HUES64 (cell line): ENCODE measurements at regions not wholly inside any gene's neighbourhood (a gene's known extent, or its start where the extent isn't known, plus 50 kb on each side); places are given as distances from the start of the nearest gene placed in this dataset.

Experiments
- H3K27ac ChIP-seq: 2 replicates; pipeline ENCODE4 v1.7.0; 2013; ENCODE audit warnings: low read depth, low read length, inconsistent platforms
- H3K27me3 ChIP-seq: 2 replicates; pipeline ENCODE4 v1.6.1; 2013; ENCODE audit warnings: mild to moderate bottlenecking, low read length; ENCODE audit not compliant: insufficient read depth
- H3K36me3 ChIP-seq: 2 replicates; pipeline ENCODE4 v1.6.1; 2013; ENCODE audit warnings: mild to moderate bottlenecking, low read length; ENCODE audit not compliant: insufficient read depth
- H3K4me1 ChIP-seq: 2 replicates; pipeline ENCODE4 v1.6.1; 2013; ENCODE audit warnings: mild to moderate bottlenecking, low read length, moderate library complexity; ENCODE audit not compliant: insufficient read depth
- H3K4me3 ChIP-seq: 2 replicates; pipeline ENCODE4 v1.5.1; 2013; ENCODE audit warnings: mild to moderate bottlenecking, low read length, moderate library complexity
- H3K9ac ChIP-seq: 2 replicates; pipeline ENCODE4 v1.6.1; 2013; ENCODE audit warnings: mild to moderate bottlenecking, low read depth, low read length
- H3K9me3 ChIP-seq: 2 replicates; pipeline ENCODE4 v1.6.1; 2013; ENCODE audit warnings: low read depth, low read length; ENCODE audit not compliant: insufficient read depth
- WGBS: fragments of 150-250, 120-280 bp; methylation state at CpG from one replicate; pipeline ENCODE4 v1.1.7; 2013; ENCODE audit warnings: missing lambda C conversion rate; 5-methylcytosine and 5-hydroxymethylcytosine counted together

DNA sequence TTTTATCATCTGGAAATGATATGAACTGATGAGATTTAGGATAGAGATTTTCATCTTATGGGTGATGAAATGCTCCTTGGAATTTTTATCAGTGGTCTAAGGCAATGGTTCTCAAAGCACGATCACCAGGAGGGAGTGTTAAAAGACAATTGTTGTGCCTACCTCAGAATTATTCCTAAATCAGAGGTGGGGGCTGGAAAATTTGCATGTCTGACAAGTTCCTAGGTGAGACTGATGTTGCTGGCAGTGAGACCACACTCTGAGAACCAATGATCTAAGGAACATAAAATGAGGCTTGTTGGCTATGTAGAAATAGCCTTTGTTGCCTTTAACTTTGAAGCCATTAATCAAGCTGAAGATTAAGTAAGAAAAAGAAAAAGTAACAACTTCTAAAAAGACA is 416.6 kb upstream of the AZI2 start:
- H3K4me3 ChIP-seq = no peak overlapping the region
- H3K9me3 ChIP-seq = peaks cover 9% of the 10 kb centered on the region
- H3K36me3 ChIP-seq = no peaks in the 10 kb centered on the region
- H3K27me3 ChIP-seq = no peaks in the 10 kb centered on the region
- no peak overlapping the region for H3K9ac ChIP-seq
- WGBS = 77% methylated on average over 1 of the region's 1 CpG
- peaks cover 8% of the 10 kb centered on the region for H3K4me1 ChIP-seq
- H3K27ac ChIP-seq = no peak overlapping the region

DNA sequence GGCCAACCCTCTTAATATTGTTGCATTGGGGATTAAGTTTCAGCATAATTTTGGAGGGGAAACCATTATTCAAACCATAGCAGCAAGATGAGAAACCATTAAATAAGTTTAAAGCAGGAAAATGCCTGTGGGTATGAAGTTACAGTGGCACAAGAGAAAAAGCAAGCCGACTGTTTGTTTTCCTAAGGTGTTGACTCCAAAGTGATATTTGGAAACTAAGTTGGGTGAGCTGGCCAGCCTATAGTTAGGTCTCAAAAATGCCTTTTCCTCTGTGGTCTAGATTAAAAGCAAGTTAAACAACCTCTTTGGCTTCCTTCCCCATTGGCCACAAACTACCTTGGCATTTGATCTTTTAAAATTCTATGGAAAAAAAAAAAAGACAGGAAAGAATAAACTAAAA is 419.8 kb upstream of the AZI2 start:
- Histone ChIP-seq H3K27me3 (no peaks in the 10 kb centered on the region), H3K36me3 (no peaks in the 10 kb centered on the region), H3K9ac (no peak overlapping the region), H3K4me1 (peaks cover 8% of the 10 kb centered on the region), H3K27ac (no peak overlapping the region), H3K9me3 (peaks cover 28% of the 10 kb centered on the region), H3K4me3 (no peak overlapping the region)
- WGBS = 93% methylated on average over 1 of the region's 1 CpG

DNA sequence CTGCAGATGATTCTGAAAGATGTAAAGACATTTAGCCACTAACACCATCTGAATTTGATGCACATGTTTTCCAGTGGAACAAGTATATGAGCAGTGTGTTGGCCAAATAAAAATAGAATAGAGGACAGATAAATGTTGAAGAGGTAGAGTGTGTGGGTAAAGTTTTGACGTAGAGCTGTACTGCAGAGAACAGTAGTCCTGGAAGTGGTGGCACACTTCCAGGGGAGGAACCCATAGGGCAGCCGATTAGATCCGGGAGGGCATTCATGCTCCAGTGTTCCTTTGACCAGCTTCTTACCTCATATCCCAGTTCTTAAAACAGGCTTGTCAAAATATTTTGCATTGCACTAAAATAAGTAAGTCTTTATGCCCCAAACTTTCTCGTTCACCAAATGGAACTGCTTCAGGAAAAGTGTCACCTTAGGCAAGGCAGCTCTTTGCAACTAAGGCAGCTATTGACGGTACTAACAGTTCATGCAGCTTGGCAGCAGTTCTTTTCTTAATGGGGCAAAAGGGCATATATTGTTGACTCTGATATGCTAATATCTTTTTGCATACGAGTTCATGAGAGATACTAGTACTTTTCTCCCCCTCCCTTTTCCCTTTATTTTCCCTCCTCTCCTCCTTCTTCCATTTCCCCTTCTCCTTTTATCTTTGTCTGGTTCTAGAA is 429.3 kb upstream of the AZI2 start:
- no peak overlapping the region for H3K9ac ChIP-seq
- no peak overlapping the region for H3K27ac ChIP-seq
- H3K36me3 ChIP-seq = no peaks in the 10 kb centered on the region
- WGBS = 92% methylated on average over 6 of the region's 6 CpGs
- no peak overlapping the region for H3K4me3 ChIP-seq
- H3K4me1 ChIP-seq = no peaks in the 10 kb centered on the region
- no peaks in the 10 kb centered on the region for H3K9me3 ChIP-seq
- no peaks in the 10 kb centered on the region for H3K27me3 ChIP-seq

DNA sequence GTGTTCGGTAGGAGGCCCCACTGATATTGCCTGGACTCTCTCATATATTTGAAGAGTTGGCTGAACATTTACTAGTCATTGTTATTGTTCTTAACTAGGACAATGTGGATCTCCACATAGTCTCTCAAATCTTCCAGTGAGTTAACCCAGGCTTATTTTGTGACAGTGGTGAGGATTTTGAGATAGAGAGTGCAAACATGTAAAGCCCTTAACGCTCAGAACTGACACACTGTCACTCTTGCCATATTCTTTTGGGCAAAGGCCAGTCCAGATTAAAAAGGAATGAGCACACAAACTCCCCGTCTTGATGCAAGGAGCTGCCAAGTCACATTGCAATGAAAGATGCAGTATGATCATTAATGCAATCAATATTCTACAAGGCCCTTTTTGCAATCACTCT is 431.9 kb upstream of the AZI2 start:
- Histone ChIP-seq H3K36me3 (no peaks in the 10 kb centered on the region), H3K27ac (no peak overlapping the region), H3K27me3 (no peaks in the 10 kb centered on the region), H3K4me1 (no peaks in the 10 kb centered on the region), H3K9me3 (no peaks in the 10 kb centered on the region), H3K9ac (no peak overlapping the region), H3K4me3 (no peak overlapping the region)
- WGBS = 92% methylated on average over 3 of the region's 3 CpGs

DNA sequence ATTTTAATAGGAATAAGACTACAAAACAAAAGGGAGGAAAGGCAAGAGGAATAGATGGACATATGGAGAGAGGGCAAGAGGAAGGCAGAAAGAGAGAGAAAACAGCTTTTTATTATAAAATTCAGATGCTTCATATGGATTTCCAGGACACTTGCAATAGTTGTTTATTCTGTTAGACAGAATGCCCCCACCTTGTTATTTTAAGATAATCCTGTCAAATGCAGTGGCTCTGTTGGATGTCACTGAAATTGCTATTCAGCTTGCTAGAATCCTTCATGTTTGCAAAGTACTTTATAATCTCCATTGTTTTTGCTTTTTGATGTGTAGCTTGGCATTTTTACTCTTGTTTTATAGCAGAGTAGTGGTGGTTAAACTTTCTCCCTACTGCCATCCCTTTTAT is 432.4 kb upstream of the AZI2 start:
- H3K27ac ChIP-seq = no peak overlapping the region
- H3K27me3 ChIP-seq = no peaks in the 10 kb centered on the region

DNA sequence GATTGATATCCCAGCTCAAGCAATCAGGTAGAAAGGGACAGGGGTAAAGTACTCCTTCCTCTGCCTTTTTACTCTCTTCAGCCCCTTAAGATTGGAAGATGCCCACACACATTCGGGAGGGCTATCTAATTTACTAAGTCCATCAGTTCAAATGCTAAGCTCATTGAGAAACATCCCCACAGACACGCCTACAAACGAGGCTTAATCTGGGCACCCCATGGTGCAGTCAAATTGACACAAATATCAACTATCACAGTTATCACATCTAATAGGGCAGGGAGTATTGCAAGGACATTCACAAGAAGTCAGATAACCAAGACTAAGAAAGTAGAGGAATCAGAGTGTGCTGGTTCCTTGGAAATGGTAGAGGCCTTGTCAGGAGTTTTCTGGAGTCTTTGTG is 437.8 kb upstream of the AZI2 start:
- H3K9ac ChIP-seq = no peak overlapping the region
- H3K4me1 ChIP-seq = peaks cover 5% of the 10 kb centered on the region; the same call in 1 of the 2 replicates
- 75% methylated on average over 3 of the region's 3 CpGs for WGBS
- H3K27ac ChIP-seq = no peak overlapping the region
- H3K36me3 ChIP-seq = no peaks in the 10 kb centered on the region
- H3K4me3 ChIP-seq = no peak overlapping the region
- H3K9me3 ChIP-seq = no peaks in the 10 kb centered on the region
- no peaks in the 10 kb centered on the region; the same call in 1 of the 2 replicates for H3K27me3 ChIP-seq

More for the DNA sequence above, 432.4 kb upstream of the AZI2 start:
- Histone ChIP-seq H3K36me3 (no peaks in the 10 kb centered on the region), H3K4me3 (no peak overlapping the region), H3K9me3 (no peaks in the 10 kb centered on the region), H3K4me1 (no peaks in the 10 kb centered on the region), H3K9ac (no peak overlapping the region)

DNA sequence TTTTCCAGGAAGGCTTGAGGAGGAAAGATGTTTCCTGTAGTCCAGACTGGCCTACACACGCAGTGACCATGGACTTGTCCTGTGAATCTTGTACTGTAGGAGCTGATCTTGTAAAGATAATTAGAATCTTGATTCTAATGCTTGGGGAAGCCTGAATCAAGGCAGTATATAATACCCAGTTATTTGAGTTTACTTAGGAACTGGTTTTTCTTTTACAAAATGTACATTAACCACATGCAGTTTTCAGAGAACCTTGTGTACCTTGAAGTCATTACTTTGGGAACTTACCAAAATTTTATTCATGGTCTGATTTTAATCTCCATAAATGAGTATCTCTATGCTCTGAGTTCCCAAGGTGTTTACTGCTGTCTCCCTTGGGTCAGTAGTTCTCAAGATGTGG is 439.9 kb upstream of the AZI2 start:
- Histone ChIP-seq H3K4me1 (peaks cover 12% of the 10 kb centered on the region), H3K27me3 (no peaks in the 10 kb centered on the region; the same call in 1 of the 2 replicates), H3K9ac (no peak overlapping the region), H3K4me3 (no peak overlapping the region), H3K9me3 (no peaks in the 10 kb centered on the region), H3K36me3 (no peaks in the 10 kb centered on the region), H3K27ac (no peak overlapping the region)
- WGBS = 89% methylated on average over 1 of the region's 1 CpG

DNA sequence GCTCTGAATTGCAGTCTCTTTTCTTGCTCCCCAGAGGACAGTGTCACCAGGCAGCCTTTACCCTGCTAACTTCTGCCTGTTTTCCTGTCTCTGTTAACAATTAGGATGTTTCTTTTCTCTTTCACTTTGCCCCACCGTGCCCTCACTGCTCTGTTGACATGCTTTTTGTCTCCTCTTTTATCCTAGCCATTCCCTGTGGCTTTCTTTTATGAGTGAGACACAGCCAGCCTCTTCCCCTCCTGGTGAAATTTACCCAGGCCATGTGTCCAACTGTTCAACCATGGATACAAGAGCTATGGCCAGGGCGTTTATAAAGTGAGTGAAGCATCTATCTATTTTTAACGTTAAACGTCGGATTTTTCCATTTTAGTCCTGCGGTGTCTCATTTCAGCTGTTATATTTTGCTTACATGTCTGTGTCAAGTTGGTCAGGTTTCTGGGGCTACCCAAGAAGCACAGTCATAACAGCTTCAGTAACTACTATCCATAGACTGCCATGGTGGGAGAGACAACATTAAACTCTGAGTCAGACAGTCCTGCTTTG is 443.2 kb upstream of the AZI2 start:
- H3K27me3 ChIP-seq = no peaks in the 10 kb centered on the region; the same call in 1 of the 2 replicates
- peaks cover 12% of the 10 kb centered on the region for H3K4me1 ChIP-seq
- H3K4me3 ChIP-seq = no peak overlapping the region
- H3K27ac ChIP-seq = no peak overlapping the region
- no peaks in the 10 kb centered on the region for H3K36me3 ChIP-seq
- H3K9me3 ChIP-seq = no peaks in the 10 kb centered on the region
- no peak overlapping the region for H3K9ac ChIP-seq
- WGBS = 74% methylated on average over 6 of the region's 6 CpGs

DNA sequence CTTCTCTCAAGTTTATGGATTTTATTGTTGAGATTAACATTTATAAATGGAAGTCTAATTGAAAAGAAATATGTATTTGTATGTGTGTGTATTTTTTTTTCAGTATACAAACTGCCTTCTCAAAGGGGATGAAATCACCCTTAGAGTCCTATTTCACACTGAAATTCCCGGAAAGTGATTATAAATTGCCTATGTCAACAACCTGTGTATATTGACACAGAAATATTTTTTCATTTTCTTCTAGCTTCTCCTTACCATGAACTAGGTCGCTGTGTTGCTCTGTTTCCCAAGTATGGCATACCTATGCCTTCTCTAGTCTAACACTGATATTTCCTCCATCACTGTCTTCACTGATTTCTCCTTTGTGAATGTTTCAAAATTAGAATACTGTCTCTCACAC is 444.0 kb upstream of the AZI2 start:
- Histone ChIP-seq H3K4me1 (peaks cover 12% of the 10 kb centered on the region), H3K9ac (no peak overlapping the region), H3K36me3 (no peaks in the 10 kb centered on the region), H3K9me3 (no peaks in the 10 kb centered on the region), H3K27me3 (no peaks in the 10 kb centered on the region; the same call in 1 of the 2 replicates), H3K4me3 (no peak overlapping the region), H3K27ac (no peak overlapping the region)
- 92% methylated on average over 2 of the region's 2 CpGs for WGBS

DNA sequence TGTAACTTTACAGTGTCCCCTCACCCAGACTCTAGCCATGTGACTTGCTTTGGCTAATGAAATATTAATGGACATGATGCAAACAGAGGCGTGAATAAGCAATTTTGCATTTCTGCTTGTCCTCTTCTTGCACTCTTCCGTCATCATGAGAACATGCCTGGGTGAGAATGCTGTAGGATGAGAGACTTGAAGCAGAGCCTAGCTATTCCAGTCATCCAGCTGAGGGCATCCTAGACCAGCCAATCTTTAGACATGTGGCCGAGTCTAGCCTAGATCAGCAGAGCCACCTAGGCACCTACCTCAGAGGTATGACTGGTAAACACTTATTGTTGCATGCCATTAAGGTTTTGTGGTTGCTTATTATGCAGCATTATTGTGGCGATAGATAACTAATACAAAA is 450.5 kb upstream of the AZI2 start:
- H3K27ac ChIP-seq = no peak overlapping the region
- H3K27me3 ChIP-seq = no peaks in the 10 kb centered on the region
- WGBS = 80% methylated on average over 3 of the region's 4 CpGs
- no peak overlapping the region for H3K9ac ChIP-seq
- no peaks in the 10 kb centered on the region for H3K36me3 ChIP-seq
- H3K4me3 ChIP-seq = no peak overlapping the region
- H3K4me1 ChIP-seq = peaks cover 5% of the 10 kb centered on the region; the same call in 1 of the 2 replicates
- no peaks in the 10 kb centered on the region for H3K9me3 ChIP-seq

DNA sequence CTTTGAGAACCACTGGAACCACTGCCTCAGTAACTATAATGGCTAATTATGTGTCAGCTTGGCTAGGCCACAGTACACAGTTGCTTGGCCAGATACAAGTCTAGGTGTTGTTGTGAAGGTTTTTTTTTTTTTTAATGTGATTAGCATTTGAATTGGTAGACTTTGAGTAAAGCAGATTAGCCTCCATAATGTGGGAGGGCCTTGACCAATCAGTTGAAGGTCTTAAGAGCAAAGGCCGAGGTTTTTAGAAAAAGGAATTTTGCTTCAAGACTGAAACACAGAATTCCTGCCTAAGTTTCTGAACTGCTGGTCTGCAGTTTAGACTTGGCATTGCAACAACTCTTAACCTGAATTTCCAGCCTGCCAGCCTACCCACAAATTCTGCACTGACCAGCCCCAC is 451.6 kb upstream of the AZI2 start:
- H3K27ac ChIP-seq = no peak overlapping the region
- 90% methylated on average over 1 of the region's 1 CpG for WGBS
- no peak overlapping the region for H3K9ac ChIP-seq
- no peaks in the 10 kb centered on the region for H3K36me3 ChIP-seq
- no peaks in the 10 kb centered on the region for H3K9me3 ChIP-seq
- H3K4me3 ChIP-seq = no peak overlapping the region
- no peaks in the 10 kb centered on the region for H3K27me3 ChIP-seq
- H3K4me1 ChIP-seq = peaks cover 5% of the 10 kb centered on the region; the same call in 1 of the 2 replicates

DNA sequence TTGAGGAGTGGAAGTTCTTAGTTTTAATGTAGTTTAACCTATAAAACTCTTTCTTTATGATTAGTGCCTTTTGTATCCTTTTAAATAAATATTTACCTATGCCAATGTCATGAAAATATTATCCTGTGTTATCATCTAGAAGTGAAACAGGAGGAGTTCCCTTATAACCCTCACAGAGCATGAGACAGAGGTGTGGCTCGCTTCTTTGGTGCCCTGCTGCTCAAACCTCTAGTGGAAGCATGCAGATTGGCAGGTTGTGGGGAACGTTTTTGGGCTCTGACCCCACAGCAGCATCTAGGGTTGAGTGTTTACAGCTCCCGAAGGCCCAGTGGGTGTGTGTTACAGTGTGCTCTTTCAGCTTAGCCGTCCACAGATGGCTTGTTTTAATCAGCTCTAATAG is 459.4 kb upstream of the AZI2 start:
- Histone ChIP-seq H3K27ac (no peak overlapping the region), H3K27me3 (no peaks in the 10 kb centered on the region), H3K36me3 (no peaks in the 10 kb centered on the region), H3K9me3 (no peaks in the 10 kb centered on the region), H3K9ac (no peak overlapping the region), H3K4me1 (no peaks in the 10 kb centered on the region), H3K4me3 (no peak overlapping the region)
- WGBS = 91% methylated on average over 4 of the region's 4 CpGs
